GM23338 (cell line): ENCODE measurements at regions not wholly inside any gene's neighbourhood (a gene's known extent, or its start where the extent isn't known, plus 50 kb on each side); places are given as distances from the start of the nearest gene placed in this dataset.

ENCODE experiments used
- ATAC-seq: fragments of 200-7000 bp; cut with Tn5 transposase; 3 replicates; pipeline ENCODE4 v1.9.1; 2020
- DNase-seq: peaks from one replicate; pipeline ENCODE4 v3.0.0-alpha.2; 2015; ENCODE audit warnings: low spot score
- H2AFZ ChIP-seq: fragments of 200-600 bp; sonication (generic); 2 replicates; pipeline ENCODE4 v1.8.0; 2016; ENCODE audit warnings: antibody characterized with exemption, mild to moderate bottlenecking, moderate library complexity
- H3F3A ChIP-seq: fragments of 200-600 bp; sonication (generic); replicated peaks from 2 replicates; pipeline ENCODE4 v1.8.0; 2017; ENCODE audit warnings: antibody characterized with exemption, mixed run types, low read depth
- H3K27ac ChIP-seq: fragments of 200-600 bp; sonication (generic); 2 replicates; pipeline ENCODE4 v1.6.1; 2016; ENCODE audit warnings: low read depth
- H3K27me3 ChIP-seq: fragments of 200-600 bp; sonication (generic); 2 replicates; pipeline ENCODE4 v1.8.0; 2016; ENCODE audit warnings: mild to moderate bottlenecking, mixed run types, moderate library complexity; ENCODE audit not compliant: insufficient read depth
- H3K36me3 ChIP-seq: fragments of 200-600 bp; sonication (generic); 2 replicates; pipeline ENCODE4 v1.8.0; 2016; ENCODE audit warnings: mild to moderate bottlenecking; ENCODE audit not compliant: insufficient read depth
- H3K4me1 ChIP-seq: fragments of 200-600 bp; sonication (generic); 2 replicates; pipeline ENCODE4 v1.8.0; 2016; ENCODE audit warnings: mild to moderate bottlenecking, moderate library complexity; ENCODE audit not compliant: insufficient read depth
- H3K4me2 ChIP-seq: fragments of 200-600 bp; sonication (generic); 2 replicates; pipeline ENCODE4 v1.7.1; 2017; ENCODE audit warnings: mixed run types
- H3K4me3 ChIP-seq: fragments of 200-600 bp; sonication (generic); 2 replicates; pipeline ENCODE4 v1.6.1; 2016; ENCODE audit warnings: mixed run types
- H3K79me2 ChIP-seq: fragments of 200-600 bp; sonication (generic); replicated peaks from 2 replicates; pipeline ENCODE4 v1.8.0; 2017; ENCODE audit warnings: mild to moderate bottlenecking; ENCODE audit not compliant: insufficient read depth
- H3K9me2 ChIP-seq: fragments of 200-600 bp; sonication (generic); 2 replicates; pipeline ENCODE4 v1.8.0; 2017; ENCODE audit not compliant: insufficient read depth
- H4K20me1 ChIP-seq: fragments of 200-600 bp; sonication (generic); replicated peaks from 2 replicates; pipeline ENCODE4 v1.8.0; 2017; ENCODE audit warnings: mild to moderate bottlenecking; ENCODE audit not compliant: insufficient read depth
- H3K27ac Mint-ChIP-seq: 2 replicates; pipeline ENCODE4 v1.8.0; 2020; ENCODE audit warnings: inconsistent platforms, mild to moderate bottlenecking, moderate library complexity, mixed read lengths
- H3K27me3 Mint-ChIP-seq: 3 replicates; pipeline ENCODE4 v1.8.0; 2022; ENCODE audit warnings: low read depth, mild to moderate bottlenecking, moderate library complexity, mixed read lengths, inconsistent platforms; ENCODE audit not compliant: insufficient read depth, poor library complexity
- H3K36me3 Mint-ChIP-seq: 3 replicates; pipeline ENCODE4 v1.8.0; 2021; ENCODE audit warnings: low read depth, mild to moderate bottlenecking, inconsistent platforms, moderate library complexity, mixed read lengths
- H3K4me1 Mint-ChIP-seq: 3 replicates; pipeline ENCODE4 v1.8.0; 2020; ENCODE audit warnings: mild to moderate bottlenecking, inconsistent platforms, mixed read lengths
- H3K4me3 Mint-ChIP-seq: 3 replicates; pipeline ENCODE4 v1.8.0; 2021; ENCODE audit warnings: moderate library complexity, mild to moderate bottlenecking, inconsistent platforms, mixed read lengths
- H3K9me3 Mint-ChIP-seq: 3 replicates; pipeline ENCODE4 v1.8.0; 2020; ENCODE audit warnings: moderate library complexity, mild to moderate bottlenecking, inconsistent platforms, mixed read lengths
- CREB1 ChIP-seq: fragments of 250-450 bp; sonication (Bioruptor Pico); IDR thresholded peaks from 2 replicates; pipeline ENCODE4 v1.5.0; 2020; ENCODE audit warnings: low read depth, mild to moderate bottlenecking, moderate library complexity
- CTCF ChIP-seq, 2 experiments: fragments of 200-600 bp in 1 of 2; sonication (generic) in 1 of 2; conservative IDR thresholded peaks; 2 replicates each; pipeline versions ENCODE4 v1.5.1 to v1.6.1; 2016 to 2017; ENCODE audit warnings: antibody characterized with exemption in 2 of 2, low read depth in 2 of 2, mild to moderate bottlenecking in 2 of 2, moderate library complexity in 1 of 2
- ETS1 ChIP-seq: IDR thresholded peaks from 2 replicates; pipeline ENCODE4 v1.6.1; 2016; ENCODE audit warnings: antibody characterized with exemption
- EZH2 ChIP-seq: fragments of 200-600 bp; sonication (generic); IDR thresholded peaks from one replicate; pipeline ENCODE4 v1.8.0; 2017; ENCODE audit warnings: antibody characterized with exemption, mild to moderate bottlenecking, low read depth; ENCODE audit not compliant: unreplicated experiment
- EZH2phosphoT487 ChIP-seq: fragments of 200-600 bp; sonication (generic); IDR thresholded peaks from one replicate; pipeline ENCODE4 v1.8.1; 2018; ENCODE audit warnings: antibody characterized with exemption; ENCODE audit not compliant: unreplicated experiment
- JUNB ChIP-seq: IDR thresholded peaks from one replicate; pipeline ENCODE4 v1.6.1; 2016; ENCODE audit warnings: antibody characterized with exemption; ENCODE audit not compliant: unreplicated experiment
- NANOG ChIP-seq: IDR thresholded peaks from 2 replicates; pipeline ENCODE4 v1.6.1; 2016; ENCODE audit warnings: antibody characterized with exemption, borderline replicate concordance
- POLR2AphosphoS5 ChIP-seq: IDR thresholded peaks from 2 replicates; pipeline ENCODE4 v1.6.1; 2016; ENCODE audit warnings: antibody characterized with exemption, low read depth
- REST ChIP-seq: IDR thresholded peaks from one replicate; pipeline ENCODE4 v1.6.1; 2018; ENCODE audit warnings: antibody characterized with exemption; ENCODE audit not compliant: unreplicated experiment
- STAT1 ChIP-seq: IDR thresholded peaks from one replicate; pipeline ENCODE4 v1.6.1; 2016; ENCODE audit warnings: antibody characterized with exemption; ENCODE audit not compliant: unreplicated experiment
- ZNF114 ChIP-seq: fragments of 250-450 bp; sonication (Bioruptor Pico); IDR thresholded peaks from 2 replicates; pipeline ENCODE4 v1.5.0; 2020; ENCODE audit warnings: mild to moderate bottlenecking, moderate library complexity
- ZNF331 ChIP-seq: fragments of 250-450 bp; sonication (Bioruptor Pico); IDR thresholded peaks from 2 replicates; pipeline ENCODE4 v1.5.0; 2020; ENCODE audit warnings: low read depth, mild to moderate bottlenecking, moderate library complexity
- ZNF462 ChIP-seq: fragments of 250-450 bp; sonication (Bioruptor Pico); IDR thresholded peaks from 2 replicates; pipeline ENCODE4 v1.5.0; 2020; ENCODE audit warnings: mild to moderate bottlenecking, moderate library complexity

- H3K9me3 Mint-ChIP-seq: no peaks in the 10 kb centered on the region
- no peaks in the 10 kb centered on the region for H3K4me1 Mint-ChIP-seq
- no peaks in the 10 kb centered on the region for H3F3A ChIP-seq
- H4K20me1 ChIP-seq: no peaks in the 10 kb centered on the region
- H3K4me3 ChIP-seq: no peak overlapping the region
- no peak for ATAC-seq
- peaks cover 5% of the 10 kb centered on the region; the same call in 1 of the 2 replicates for H3K9me2 ChIP-seq
- H3K4me1 ChIP-seq: no peaks in the 10 kb centered on the region
- no peak overlapping the region for H3K27ac Mint-ChIP-seq
- TF ChIP-seq CTCF (conservative IDR thresholded peaks at IDR 0.05; ENCODE audit: low read depth in 2 of 2) (no peak), REST (no peak), EZH2phosphoT487 (no peak), ZNF331 (CRISPR knock-in tag) (no peak), NANOG (no peak), CREB1 (CRISPR knock-in tag) (no peak), POLR2AphosphoS5 (no peak), ZNF462 (CRISPR knock-in tag) (no peak), STAT1 (no peak), EZH2 (no peak), ZNF114 (no peak), JUNB (no peak), ETS1 (no peak)
- H3K27me3 Mint-ChIP-seq: peaks cover 3% of the 10 kb centered on the region
- no peak for DNase-seq
- no peaks in the 10 kb centered on the region for H3K36me3 ChIP-seq
- H3K27me3 ChIP-seq: no peaks in the 10 kb centered on the region
- no peak overlapping the region for H3K27ac ChIP-seq
- no peak overlapping the region for H3K4me2 ChIP-seq
- no peaks in the 10 kb centered on the region for H3K79me2 ChIP-seq
- no peak overlapping the region for H3K4me3 Mint-ChIP-seq
- no peak overlapping the region for H2AFZ ChIP-seq
- H3K36me3 Mint-ChIP-seq: no peaks in the 10 kb centered on the region
These were observed 408.5 kb downstream of the TMEM38B start for GRCh38 chr9:106102821-106103220.
